ENCODE measurements at regions not wholly inside any gene's neighbourhood (a gene's known extent, or its start where the extent isn't known, plus 50 kb on each side); places are given as distances from the start of the nearest gene placed in this dataset.

DNA sequence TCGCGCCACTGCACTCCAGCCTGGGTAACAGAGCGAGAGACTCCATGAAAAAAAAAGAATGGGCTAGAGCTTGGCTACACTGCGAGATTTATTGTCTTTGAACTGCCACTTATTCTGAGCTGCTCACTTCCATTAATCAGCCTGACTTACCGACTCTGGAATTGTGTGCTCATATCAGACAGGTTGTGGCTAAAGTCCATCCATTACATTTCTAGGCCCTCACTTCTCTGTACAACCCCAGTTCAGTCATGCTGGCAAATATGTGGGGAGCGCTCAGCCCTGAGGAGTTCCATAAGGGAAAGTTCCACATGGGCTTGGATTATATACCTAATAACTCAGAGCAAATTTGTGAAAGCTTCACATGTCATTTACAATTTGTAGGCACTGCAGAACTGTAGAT is 270.6 kb downstream of the TRIML1 start:
- TF ChIP-seq CTCF (IDR thresholded peaks at IDR 0.05; ENCODE audit: low read length) (no peak), EZH2 (optimal IDR thresholded peaks at IDR 0.05; ENCODE audit: low read depth, low read length) (no peak), EZH2phosphoT487 (IDR thresholded peaks at IDR 0.05; ENCODE audit: low read length) (no peak)
